ENCODE measurements at regions not wholly inside any gene's neighbourhood (a gene's known extent, or its start where the extent isn't known, plus 50 kb on each side); places are given as distances from the start of the nearest gene placed in this dataset.

DNA sequence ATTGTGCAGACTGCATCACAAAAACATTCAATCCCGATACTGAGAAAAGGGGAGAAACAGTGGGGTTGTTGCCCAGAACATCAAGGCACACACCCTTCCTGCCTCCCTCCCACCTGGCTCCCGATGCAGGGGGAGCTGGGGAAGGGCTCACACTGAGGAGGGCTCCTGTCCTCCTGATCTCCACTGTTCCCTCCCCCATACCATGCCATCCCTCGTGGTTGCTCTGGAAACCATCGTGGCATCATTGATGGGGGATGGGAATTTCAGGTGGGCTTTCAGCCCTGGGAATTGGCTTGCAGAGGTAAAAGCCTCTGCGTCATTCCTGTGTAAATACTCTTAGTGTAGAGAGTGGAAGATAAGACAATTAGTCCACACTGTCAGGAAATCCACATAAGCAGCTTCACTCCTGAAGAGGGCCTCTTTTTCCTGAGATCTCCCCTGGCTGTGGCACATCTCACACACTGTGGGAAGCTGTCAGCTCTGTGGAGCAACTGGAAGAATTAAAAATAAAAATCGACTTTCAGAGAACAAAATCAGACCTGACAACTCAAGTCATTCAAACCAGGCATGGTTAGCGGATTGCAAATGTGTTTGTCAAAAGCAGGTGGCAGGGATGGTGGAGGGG is 176.0 kb downstream of the CHST1 start:
- DNase-seq (ENCODE audit: low read depth), result no peak
- in situ Hi-C loops (cut with HindIII; ENCODE audit: low pct_unique_long_range_greater_than_20kb, low sequenced_read_pairs), result no loop called here

DNA sequence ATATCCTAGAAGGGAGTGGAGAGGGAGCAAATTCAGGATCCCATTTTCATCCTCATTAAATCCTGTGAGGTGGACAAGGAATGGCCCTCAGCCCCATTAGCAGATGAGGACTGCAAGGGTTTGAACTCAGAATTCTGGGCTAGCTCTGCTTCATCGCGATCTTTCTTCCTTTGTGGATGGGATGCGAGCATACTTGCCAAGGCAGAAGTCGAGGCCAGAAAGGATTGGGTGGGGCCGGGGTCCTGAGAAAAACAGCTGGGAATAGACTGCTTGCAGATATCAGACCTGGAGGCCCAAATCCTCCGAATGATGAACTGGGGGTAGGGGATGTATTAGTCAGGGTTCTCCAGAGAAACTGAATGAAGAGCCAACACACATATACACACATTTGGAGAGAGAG is 179.0 kb downstream of the CHST1 start:
- in situ Hi-C loops (cut with HindIII; ENCODE audit: low pct_unique_long_range_greater_than_20kb, low sequenced_read_pairs), result no loop called here
- DNase-seq (ENCODE audit: low read depth), result no peak

DNA sequence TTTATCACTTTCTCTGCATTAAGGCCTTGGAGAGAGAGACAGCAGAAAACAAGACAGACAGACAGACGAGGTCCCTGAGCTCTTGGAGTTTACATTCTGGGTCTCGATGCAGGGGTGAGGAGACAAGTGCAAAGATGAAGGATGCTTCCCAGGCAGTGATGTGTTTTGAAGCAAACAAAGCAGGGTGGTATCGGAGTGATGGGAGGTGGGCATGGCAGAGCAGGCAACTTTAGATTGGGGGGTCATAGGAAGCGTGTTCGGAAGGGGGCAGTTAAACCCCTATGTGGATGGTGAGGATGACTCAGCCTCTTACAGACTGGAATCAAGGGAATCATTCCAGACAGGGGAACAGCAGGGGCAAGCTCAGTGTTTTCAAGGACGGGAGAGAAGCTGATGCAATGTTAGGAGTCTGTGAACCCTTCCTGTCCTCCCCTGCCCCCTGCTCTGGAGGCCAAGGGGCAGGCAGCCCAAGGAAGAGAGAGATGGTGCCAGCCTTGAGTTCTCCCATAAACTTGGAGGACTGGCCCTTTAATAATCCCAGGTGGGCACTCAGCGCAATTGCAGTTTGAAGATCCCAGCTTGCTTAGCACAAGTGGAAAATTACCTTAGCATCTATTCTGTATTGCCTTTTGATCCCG is 180.2 kb downstream of the CHST1 start:
- in situ Hi-C loops (cut with HindIII; ENCODE audit: low pct_unique_long_range_greater_than_20kb, low sequenced_read_pairs), result no loop called here
- DNase-seq (ENCODE audit: low read depth), result no peak

DNA sequence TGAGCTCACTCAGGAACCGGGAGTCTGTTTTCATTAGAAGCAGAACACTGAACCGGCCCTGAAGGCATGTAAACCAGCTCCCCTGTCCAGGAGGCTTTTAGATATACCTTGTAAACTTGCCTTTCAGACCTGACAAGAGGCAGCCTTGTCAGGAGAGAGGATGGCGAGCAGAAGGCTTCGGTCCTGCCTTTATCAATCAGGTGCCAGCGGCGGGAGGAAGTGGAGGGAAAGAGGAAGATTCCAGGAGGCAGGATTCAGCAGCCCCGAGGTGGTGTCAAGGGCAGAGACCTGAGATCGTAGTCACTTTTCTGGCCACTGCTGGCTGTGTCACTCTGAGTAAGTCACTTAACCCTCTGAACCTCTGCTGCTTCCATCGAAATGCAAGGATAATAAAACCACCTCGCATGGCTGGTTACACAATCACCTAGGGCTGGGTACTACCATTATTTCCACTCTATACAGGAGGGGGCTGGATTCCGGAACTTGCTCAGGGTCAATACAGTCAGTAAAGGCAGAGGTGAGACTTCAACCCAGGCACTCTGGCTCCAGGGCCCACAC is 181.0 kb downstream of the CHST1 start:
- DNase-seq (ENCODE audit: low read depth), result no peak
- in situ Hi-C loops (cut with HindIII; ENCODE audit: low pct_unique_long_range_greater_than_20kb, low sequenced_read_pairs), result no loop called here

DNA sequence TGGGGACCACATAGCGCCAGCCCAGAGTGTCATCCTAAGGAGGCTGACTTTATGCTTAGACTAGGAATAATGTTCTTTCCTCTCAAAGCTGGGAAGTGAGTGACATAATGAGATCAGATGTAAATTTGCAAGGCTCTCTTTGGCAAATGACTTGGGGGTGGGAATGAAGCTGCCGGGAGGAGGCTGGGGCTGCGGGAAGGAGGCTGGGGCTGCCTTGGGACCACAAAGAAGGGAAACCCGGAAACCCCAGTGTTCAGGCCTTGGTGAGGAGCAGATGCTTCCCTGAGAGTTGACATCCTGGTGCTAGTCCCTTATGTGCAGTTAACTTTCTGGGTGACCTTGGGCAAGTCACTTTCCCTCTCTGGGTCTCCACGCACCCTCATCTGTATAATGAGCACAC is 182.0 kb downstream of the CHST1 start:
- DNase-seq (ENCODE audit: low read depth), result no peak
- in situ Hi-C loops (cut with HindIII; ENCODE audit: low pct_unique_long_range_greater_than_20kb, low sequenced_read_pairs), result no loop called here

DNA sequence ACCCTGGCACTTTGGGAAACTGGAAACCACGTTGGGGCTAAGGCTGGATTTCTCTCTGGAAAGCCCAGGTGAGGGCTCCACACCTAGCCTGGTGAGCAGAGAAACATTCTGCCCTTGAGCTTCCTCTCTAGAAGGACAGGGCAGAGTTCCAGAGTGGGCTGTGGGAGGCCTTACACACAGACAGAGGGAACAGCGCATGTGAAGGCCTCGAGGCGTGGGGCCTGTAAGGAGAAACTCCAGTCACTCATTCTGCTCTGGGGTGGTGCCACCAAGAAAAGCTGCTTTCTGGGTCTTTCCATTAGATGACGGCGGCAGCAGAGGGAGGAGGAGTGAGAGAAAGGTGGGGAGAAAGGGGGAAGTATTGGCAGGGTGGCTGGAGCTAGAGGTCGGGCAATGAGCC is 183.1 kb downstream of the CHST1 start:
- in situ Hi-C loops (cut with HindIII; ENCODE audit: low pct_unique_long_range_greater_than_20kb, low sequenced_read_pairs), result no loop called here
- no peak for DNase-seq (ENCODE audit: low read depth)

DNA sequence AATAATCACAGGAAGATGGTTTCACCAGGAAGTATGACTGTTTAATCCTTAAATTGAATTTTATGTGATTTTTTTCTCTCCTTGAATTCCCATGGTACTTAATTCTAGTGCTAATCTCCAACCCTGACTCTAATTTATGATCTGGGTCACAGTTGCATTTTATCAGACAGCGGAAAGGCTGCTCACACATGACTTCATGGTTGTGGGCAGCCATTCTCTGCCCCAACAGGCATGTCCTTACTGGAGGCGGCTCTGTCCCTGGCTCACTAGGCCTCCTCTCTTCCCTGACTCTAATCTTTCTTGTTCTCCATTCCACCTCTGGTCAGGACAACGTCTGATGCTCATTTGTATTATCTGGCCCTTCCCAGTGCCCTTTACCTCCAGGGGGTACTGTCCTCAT is 184.4 kb downstream of the CHST1 start:
- DNase-seq (ENCODE audit: low read depth), result no peak
- in situ Hi-C loops (cut with HindIII; ENCODE audit: low pct_unique_long_range_greater_than_20kb, low sequenced_read_pairs), result no loop called here

DNA sequence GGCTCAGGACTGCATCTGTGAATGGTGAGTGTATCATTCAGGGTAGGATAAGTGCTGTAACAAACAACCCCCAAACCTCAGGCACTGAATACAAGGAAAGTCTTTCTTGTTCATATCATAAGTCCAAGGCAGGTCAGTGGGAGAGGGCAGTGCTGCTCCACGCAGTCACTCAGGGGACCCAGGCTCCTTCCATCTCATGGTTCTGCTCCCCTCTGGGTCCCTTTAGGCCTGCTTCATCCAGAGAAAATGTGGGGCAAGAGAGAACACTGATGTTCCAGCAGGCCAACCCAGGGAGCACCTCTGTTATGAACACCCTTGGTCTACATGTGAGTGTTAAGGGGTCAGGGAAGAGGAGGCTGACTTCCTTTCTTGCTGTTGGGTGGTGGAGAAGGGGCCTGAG is 187.8 kb downstream of the CHST1 start:
- no peak for DNase-seq (ENCODE audit: low read depth)
- in situ Hi-C loops (cut with HindIII; ENCODE audit: low pct_unique_long_range_greater_than_20kb, low sequenced_read_pairs), result no loop called here

DNA sequence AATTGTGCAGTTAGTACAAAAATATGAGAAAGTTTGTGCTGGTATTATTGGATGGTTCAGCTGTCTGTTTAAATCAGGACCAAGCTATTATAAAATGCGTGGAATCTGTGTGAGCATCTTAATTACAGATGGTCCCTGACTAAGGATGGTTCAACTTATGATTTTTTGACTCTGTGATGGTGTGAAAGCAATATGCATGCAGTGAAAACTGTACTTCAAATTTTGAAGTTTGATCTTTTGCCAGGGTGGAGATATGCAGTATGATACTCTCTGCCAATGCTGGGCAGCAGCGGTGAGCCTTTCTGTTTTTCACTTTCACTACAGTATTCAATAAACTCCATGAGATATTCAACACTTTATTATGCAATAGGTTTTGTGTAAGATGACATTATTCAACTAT is 189.3 kb downstream of the CHST1 start:
- DNase-seq (ENCODE audit: low read depth), result no peak
- in situ Hi-C loops (cut with HindIII; ENCODE audit: low pct_unique_long_range_greater_than_20kb, low sequenced_read_pairs), result no loop called here

DNA sequence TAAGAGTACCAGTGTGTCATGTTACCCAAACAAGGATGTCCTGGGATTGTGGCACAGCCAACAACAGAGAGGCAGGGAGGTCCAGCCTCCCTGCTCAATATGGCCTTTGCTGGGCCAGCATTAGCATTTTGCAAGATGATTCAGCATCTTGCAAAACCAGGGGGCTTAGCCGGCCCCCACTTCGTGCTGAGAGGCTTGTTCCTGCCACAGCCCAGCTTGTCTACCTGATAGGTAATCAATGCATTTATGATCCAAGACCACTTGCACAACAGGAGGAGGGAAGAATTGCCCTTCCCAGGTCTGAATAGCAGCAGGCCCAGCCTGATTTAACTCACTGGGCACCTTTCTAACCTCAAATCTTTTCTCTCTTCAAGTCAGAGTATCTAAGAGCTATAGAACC is 189.0 kb upstream of the SYT13 start:
- in situ Hi-C loops (cut with HindIII; ENCODE audit: low pct_unique_long_range_greater_than_20kb, low sequenced_read_pairs), result no loop called here
- DNase-seq (ENCODE audit: low read depth), result no peak

DNA sequence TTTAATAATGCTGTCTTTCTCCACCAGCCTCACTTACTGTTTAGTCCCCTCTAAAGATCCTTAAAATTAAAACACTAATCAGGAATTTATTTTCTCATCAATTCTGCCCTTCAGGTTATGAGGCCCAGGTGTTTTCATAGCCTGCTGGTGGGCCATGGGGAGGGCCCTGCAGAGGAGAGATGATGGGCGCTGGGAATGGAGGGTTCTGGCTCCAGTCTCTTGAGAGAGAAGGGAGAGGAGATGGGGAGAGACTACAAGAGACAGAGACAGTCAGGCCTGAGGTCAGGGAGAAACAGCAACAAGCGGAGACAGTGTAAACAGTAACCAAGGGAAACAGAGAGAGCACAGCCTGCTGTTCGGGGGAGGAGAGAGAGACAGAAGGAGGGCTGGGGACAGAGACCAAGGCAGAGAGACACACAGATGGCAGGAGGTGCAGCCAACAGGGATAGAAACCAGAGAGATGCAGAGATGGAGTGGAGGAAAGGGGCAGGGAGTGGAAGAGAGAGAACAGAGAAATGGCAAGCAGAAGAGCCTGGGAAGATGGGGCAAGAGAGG is 187.3 kb upstream of the SYT13 start:
- in situ Hi-C loops (cut with HindIII; ENCODE audit: low pct_unique_long_range_greater_than_20kb, low sequenced_read_pairs), result no loop called here

DNA sequence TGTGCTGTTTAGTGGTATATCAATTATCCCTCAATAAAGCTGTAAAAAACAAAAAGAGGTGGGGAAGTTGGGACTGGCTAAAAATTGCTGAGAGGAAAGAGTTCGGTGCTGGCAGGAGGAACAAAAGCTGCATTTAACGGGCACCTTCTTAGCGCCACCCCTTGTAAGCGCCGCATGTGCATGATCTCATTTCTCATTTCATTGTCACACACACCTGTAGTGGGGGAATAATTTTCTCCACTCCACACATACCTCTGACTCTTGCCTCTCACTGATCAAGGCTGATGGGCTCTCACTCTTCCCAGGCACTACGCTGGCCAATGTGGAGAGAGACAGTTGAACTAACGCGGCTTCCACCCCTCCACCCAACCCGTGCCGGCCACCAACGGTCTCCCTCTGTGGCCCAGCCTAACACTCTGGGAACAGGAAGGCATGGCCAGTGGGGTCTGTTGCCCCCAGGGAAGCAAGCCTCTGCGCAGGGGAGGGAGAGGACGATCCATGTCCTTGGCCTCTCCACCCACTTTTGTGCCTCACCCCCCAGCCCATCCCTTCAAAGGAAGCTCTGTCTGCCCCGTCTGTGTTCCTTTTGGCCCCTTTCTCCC is 186.7 kb upstream of the SYT13 start:
- DNase-seq (ENCODE audit: low read depth), result no peak
- in situ Hi-C loops (cut with HindIII; ENCODE audit: low pct_unique_long_range_greater_than_20kb, low sequenced_read_pairs), result no loop called here

More for the DNA sequence above, 187.3 kb upstream of the SYT13 start:
- DNase-seq (ENCODE audit: low read depth), result no peak

DNA sequence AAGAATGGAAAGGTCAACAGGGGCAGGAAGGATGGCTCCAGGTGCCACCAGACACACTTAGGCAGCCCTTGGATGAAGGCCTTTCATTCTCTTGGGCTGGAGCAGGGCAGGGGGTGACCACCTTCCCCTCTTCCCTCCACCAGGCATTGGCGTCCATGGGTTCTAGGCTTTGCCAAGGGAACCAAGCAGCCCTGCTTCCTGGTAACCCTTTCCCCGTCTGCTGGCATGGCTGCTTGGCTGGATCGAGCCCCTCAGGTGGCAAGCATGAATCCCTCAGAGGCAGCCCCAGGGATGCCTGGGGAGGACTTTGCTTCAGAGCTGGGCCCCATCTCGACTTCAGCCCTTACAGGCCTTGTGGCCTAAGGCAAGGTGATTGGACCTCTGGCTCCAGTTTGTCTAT is 185.1 kb upstream of the SYT13 start:
- in situ Hi-C loops (cut with HindIII; ENCODE audit: low pct_unique_long_range_greater_than_20kb, low sequenced_read_pairs), result no loop called here
- no peak for DNase-seq (ENCODE audit: low read depth)

DNA sequence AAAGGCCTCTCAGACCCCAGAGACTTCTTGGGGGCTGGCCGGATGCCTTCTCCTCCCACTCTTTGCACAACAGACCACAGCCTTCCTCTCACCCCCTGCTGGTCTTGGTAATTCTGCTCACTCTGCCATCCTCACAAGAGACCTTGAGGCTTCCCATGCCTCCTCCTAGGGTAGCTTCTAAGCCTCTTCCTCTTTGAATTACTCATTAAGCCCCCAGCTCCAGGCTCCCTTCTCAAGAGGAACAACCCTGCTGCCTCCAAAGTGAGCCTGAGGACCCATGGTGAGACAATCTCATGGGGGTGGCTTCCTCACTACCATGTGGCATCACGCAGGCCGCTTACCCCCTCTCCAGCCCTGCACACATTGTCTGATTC is 184.6 kb upstream of the SYT13 start:
- in situ Hi-C loops (cut with HindIII; ENCODE audit: low pct_unique_long_range_greater_than_20kb, low sequenced_read_pairs), result no loop called here
- no peak for DNase-seq (ENCODE audit: low read depth)

DNA sequence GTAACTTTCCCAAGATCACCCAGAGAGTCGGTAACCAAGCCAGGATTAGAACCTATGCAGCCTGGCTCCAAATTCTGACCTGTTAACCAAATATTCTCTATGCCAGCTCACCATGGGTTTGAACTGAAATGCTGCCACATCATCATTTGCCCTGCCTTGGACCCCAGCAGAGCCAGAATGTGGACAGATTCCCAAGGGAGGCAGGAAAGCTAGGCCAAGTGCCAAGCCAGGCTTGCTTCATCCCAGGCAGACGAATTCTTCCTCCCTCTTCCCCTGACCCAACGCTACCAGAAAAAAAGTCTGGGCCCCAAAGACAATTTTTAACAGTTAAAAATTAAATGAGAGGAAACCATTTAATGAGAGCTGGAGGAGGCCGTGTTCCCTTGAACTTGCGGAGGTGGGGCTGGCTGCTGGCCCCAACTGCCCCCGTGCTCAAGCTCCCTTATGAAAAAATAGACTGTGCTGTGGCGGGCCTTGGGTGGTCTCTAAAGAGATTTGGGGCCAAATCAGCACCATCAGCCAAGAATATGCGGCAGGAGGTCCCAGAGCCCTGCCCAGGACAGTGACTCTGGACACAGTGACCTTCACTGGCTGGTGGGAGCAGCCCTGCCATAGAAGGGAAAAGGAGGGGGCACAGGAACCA is 184.1 kb upstream of the SYT13 start:
- DNase-seq (ENCODE audit: low read depth), result no peak
- in situ Hi-C loops (cut with HindIII; ENCODE audit: low pct_unique_long_range_greater_than_20kb, low sequenced_read_pairs), result no loop called here

DNA sequence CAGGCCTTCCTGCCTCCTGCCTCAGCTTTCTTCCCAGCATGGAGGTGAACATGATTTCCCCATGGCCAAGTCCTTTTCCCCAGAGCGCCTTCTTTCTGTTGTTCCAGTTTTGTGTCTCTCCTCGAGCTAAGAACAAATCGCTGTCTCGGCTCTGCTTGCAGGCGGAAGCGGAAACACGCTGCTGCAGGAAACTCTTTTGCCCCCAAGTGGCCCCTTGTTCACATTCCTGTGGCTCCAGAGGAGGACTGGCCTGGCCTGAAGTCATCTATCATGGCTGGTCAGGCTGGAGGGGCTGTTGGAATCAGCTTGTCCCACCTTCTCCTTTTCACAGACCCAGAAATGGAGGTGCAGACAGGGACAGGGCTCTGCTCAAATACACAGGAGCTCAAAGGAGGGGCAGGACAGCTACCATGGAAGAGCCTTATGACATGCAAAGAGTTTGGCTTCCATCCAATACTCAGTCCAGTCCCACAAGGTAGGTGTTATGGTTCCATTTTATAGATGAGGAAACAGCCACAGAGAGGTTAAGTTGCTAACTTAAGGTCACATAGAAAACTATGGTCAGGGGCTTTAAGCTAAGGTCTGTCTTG is 182.2 kb upstream of the SYT13 start:
- DNase-seq (ENCODE audit: low read depth), result no peak
- in situ Hi-C loops (cut with HindIII; ENCODE audit: low pct_unique_long_range_greater_than_20kb, low sequenced_read_pairs), result no loop called here

DNA sequence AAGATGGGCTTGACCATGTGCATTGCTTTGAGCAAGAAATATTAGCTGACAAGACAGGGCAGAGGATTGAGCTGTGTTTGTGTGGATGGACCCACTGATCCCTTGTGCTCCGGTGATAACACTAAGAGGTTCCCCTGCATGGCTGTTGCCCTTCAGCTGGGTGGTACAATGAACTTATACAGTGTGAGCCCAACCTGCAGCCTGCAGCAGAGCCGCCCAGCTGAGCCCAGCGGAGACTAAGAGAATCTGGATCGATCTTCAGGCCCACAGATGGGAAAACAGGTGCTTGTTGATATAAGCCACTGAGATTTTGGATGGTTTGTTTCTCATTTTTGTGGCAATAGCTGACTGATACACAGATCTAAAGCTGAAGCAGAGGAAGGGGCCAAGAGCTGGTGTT is 177.4 kb upstream of the SYT13 start:
- in situ Hi-C loops (cut with HindIII; ENCODE audit: low pct_unique_long_range_greater_than_20kb, low sequenced_read_pairs), result no loop called here

DNA sequence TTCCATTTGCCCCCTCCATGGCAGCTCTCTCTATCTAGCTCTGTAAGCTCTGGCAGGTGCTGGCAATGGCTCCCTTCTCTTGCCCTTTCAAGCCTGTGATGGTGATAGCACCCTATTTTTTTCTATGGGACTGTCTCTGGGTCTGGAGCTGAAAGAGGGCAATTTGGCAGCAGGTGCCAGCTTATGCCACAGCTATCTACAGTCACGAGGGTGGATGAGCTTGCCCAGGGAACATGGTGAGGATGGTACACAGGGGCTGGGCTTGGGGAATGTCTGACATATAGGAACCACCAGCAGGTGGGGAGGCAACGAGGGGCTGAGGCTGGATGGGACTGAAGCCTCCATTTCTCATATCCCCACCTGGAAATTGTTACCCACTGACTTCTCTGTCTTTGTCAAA is 175.4 kb upstream of the SYT13 start:
- no peak for DNase-seq (ENCODE audit: low read depth)
- in situ Hi-C loops (cut with HindIII; ENCODE audit: low pct_unique_long_range_greater_than_20kb, low sequenced_read_pairs), result no loop called here

More for the DNA sequence above, 177.4 kb upstream of the SYT13 start:
- DNase-seq (ENCODE audit: low read depth), result no peak

DNA sequence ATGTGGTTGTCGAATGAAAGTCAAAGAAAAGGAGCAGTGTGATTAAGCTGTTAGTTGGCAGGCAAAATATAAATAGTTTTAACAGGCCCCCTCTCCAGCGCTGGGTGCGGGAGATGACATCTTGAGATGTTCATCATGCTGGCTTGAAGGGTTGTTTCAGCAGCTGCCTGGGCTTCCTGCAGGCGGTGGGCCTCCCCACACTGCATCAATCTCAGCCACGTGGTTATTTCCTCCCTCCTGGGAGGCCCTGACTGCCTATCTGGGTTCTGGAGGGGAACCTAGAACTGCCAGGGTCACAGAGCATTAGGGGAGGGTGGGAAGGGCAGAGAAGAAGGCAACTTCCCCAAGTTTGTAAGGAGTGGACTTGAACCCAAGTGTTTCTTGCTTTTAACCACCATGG is 173.3 kb upstream of the SYT13 start:
- no peak for DNase-seq (ENCODE audit: low read depth)
- in situ Hi-C loops (cut with HindIII; ENCODE audit: low pct_unique_long_range_greater_than_20kb, low sequenced_read_pairs), result no loop called here
